ENCODE measurements at regions not wholly inside any gene's neighbourhood (a gene's known extent, or its start where the extent isn't known, plus 50 kb on each side); places are given as distances from the start of the nearest gene placed in this dataset.

DNA sequence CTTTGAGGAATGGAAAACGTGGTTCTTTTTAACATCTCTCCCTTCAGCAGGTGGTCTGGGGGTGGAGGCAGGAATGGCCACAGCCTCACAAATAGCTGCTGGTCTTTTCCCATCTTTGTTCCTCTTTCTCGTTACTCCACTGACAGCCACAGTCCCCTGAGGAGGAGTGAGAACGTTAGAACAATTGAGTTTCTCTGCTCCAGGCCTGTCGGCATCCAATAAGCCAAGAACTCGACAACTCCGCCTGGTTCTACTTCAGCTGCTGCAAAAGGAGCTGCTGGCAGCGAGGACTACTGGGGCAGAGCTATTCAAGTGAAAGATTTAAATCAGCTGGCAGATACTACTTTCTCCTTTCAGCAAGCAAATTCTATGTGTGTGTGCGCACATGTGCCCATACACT, 169.5 kb upstream of the GALNT2 start:
- TF ChIP-seq, protein P1, sequence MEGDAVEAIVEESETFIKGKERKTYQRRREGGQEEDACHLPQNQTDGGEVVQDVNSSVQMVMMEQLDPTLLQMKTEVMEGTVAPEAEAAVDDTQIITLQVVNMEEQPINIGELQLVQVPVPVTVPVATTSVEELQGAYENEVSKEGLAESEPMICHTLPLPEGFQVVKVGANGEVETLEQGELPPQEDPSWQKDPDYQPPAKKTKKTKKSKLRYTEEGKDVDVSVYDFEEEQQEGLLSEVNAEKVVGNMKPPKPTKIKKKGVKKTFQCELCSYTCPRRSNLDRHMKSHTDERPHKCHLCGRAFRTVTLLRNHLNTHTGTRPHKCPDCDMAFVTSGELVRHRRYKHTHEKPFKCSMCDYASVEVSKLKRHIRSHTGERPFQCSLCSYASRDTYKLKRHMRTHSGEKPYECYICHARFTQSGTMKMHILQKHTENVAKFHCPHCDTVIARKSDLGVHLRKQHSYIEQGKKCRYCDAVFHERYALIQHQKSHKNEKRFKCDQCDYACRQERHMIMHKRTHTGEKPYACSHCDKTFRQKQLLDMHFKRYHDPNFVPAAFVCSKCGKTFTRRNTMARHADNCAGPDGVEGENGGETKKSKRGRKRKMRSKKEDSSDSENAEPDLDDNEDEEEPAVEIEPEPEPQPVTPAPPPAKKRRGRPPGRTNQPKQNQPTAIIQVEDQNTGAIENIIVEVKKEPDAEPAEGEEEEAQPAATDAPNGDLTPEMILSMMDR (IDR thresholded peaks at IDR 0.05), result no peak
- TF ChIP-seq POLR2A (IDR thresholded peaks at IDR 0.05), result no peak
- no peaks in the 10 kb centered on the region for H3K9me3 ChIP-seq (replicated peaks in 1 of 3)
- no peak overlapping the region for H3K4me3 ChIP-seq
- H3K27ac ChIP-seq, result no peak overlapping the region
- no peaks in the 10 kb centered on the region for H3K27me3 ChIP-seq
- WGBS, 4 donors, result 71 to 82% (median 79%) methylated on average over 8 of the region's 8 CpGs
- no peaks in the 10 kb centered on the region for H3K4me1 ChIP-seq (replicated peaks in 1 of 2)
- no peak for DNase-seq
- H3K36me3 ChIP-seq (replicated peaks in 1 of 2), result no peaks in the 10 kb centered on the region
- intact Hi-C loops (cut with DNase I), result no loop called here

DNA sequence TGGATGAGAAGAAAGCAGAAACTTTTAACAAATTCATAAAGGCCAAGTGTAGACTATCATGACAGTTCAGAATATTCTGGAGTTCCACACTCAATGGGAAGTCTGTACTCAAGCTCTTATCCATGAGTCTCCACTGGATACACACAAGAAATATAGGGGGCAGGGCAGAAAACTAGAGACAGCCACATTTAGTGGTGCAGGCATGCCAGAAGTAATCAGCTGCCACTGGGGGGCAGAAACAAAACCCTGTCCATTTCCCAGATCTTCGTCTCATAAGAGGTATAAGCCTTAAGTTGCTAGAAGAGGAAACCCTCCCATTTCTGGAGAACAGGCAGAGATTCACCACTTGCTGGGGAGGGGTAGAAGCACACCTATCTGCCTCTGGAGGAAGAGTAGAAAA, 166.8 kb upstream of the GALNT2 start:
- TF ChIP-seq, protein P1 (IDR thresholded peaks at IDR 0.05), result no peak
- TF ChIP-seq POLR2A (IDR thresholded peaks at IDR 0.05), result no peak
- 85 to 94% (median 89%) methylated on average over 1 of the region's 1 CpG for WGBS, 4 donors
- Histone ChIP-seq H3K9me3 (replicated peaks in 1 of 3) (no peaks in the 10 kb centered on the region), H3K4me3 (no peak overlapping the region), H3K27me3 (no peaks in the 10 kb centered on the region), H3K36me3 (replicated peaks in 1 of 2) (no peaks in the 10 kb centered on the region), H3K4me1 (replicated peaks in 1 of 2) (no peaks in the 10 kb centered on the region), H3K27ac (no peak overlapping the region)
- intact Hi-C loops (cut with DNase I), result no loop called here
- no peak for DNase-seq

DNA sequence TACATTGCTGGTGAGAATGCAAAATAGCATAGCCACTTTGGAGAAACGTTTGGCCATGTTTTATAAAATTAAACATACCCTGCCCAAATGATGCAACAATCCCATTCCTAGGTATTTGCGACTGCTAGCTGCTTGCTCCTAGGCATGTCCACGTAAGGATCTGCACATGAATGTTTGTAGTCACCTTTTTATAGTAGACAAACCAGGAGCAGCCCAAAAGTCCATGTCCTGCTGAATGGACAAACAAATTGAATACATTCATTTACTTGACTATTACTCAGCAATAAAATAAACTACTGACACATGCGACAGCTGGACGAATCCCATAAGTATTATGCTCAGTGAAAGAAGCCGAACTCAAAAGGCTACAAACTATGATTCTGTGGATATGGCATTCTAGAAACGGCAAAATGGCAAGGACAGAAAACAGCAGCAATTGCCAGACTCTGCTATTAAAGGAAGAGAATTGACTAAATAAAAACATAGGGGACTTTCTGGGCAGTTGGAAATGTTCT, 161.9 kb upstream of the GALNT2 start:
- Histone ChIP-seq H3K27me3 (no peaks in the 10 kb centered on the region), H3K36me3 (replicated peaks in 1 of 2) (no peaks in the 10 kb centered on the region), H3K4me1 (replicated peaks in 1 of 2) (no peaks in the 10 kb centered on the region), H3K4me3 (no peak overlapping the region), H3K9me3 (replicated peaks in 1 of 3) (no peaks in the 10 kb centered on the region), H3K27ac (no peak overlapping the region)
- TF ChIP-seq, protein P1 (IDR thresholded peaks at IDR 0.05), result peak in 1 of 6 experiments; percentile 3
- no peak for TF ChIP-seq POLR2A (IDR thresholded peaks at IDR 0.05)
- WGBS, 4 donors, result 69 to 75% (median 71%) methylated on average over 7 of the region's 7 CpGs
- intact Hi-C loops (cut with DNase I), result no loop called here
- DNase-seq, result no peak

DNA sequence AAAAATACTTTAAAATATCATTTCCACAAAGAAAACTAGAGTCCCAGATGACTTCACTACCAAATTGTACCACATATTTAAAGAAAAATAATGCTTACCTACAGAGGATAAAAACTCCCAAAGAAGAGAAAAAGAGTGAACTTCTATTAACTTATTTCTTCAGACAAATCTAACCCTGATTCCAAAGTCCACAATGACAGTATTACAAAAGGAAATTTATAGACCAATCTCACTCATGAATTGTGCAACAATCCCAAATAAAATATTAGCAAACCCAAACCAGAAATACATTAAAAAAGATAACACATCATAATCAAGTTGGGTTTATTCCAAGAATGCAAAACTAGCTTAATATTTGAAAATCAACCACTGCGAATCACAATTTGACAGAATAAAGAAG, 161.4 kb upstream of the GALNT2 start:
- 90 to 97% (median 95%) methylated on average over 1 of the region's 1 CpG for WGBS, 4 donors
- H3K27ac ChIP-seq, result no peak overlapping the region
- no peak for DNase-seq
- intact Hi-C loops (cut with DNase I), result no loop called here
- H3K36me3 ChIP-seq (replicated peaks in 1 of 2), result no peaks in the 10 kb centered on the region
- no peak for TF ChIP-seq POLR2A (IDR thresholded peaks at IDR 0.05)
- TF ChIP-seq, protein P1 (IDR thresholded peaks at IDR 0.05), result no peak
- H3K4me1 ChIP-seq (replicated peaks in 1 of 2), result no peaks in the 10 kb centered on the region
- H3K9me3 ChIP-seq (replicated peaks in 1 of 3), result no peaks in the 10 kb centered on the region
- no peaks in the 10 kb centered on the region for H3K27me3 ChIP-seq
- no peak overlapping the region for H3K4me3 ChIP-seq
